ENCODE measurements at regions not wholly inside any gene's neighbourhood (a gene's known extent, or its start where the extent isn't known, plus 50 kb on each side); places are given as distances from the start of the nearest gene placed in this dataset.
A peak's percentile ranks its signal among the peaks of the same experiment; 100 is the strongest.

DNA sequence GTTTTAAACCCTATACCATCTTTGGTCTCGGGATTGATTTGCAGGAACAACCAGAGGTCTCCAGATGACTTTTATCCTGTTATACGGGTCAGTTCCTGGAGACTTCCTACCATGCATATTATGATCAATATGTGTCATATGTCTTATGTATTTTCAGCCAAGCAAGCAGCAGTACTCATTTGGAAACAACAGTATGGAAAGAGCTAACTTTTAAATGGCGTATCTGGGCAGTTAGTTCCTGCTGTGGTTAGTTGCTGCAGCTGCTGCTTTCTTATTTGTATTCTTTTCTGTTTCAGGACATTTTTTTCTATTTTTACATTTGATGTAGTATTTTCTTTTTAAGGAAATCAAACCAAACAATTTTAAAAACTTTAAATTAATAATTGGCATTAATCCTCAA lies 207.5 kb downstream of the MANEA start:
- DNase-seq (ENCODE audit: low read depth, low spot score), result peak; percentile 23
- BruUV-seq (replicated peaks), result no TSS peak
- WGBS (ENCODE audit: insufficient coverage, insufficient replicate concordance, low lambda C conversion rate, missing lambda C conversion rate), result 2% methylated on average over 3 of the region's 3 CpGs
- Histone ChIP-seq H3K9ac (ENCODE audit: control insufficient read depth, insufficient read depth, low read length) (no peak overlapping the region), H3K27ac (ENCODE audit: control insufficient read depth, insufficient read depth) (no peak overlapping the region), H3K27me3 (replicated peaks in 1 of 2; ENCODE audit: control insufficient read depth in 2 of 2, insufficient read depth in 2 of 2, low read length in 1 of 2) (no peaks in the 10 kb centered on the region), H3K9me3 (replicated peaks; ENCODE audit: control insufficient read depth, insufficient read depth, low read length) (no peaks in the 10 kb centered on the region), H2AFZ (ENCODE audit: control insufficient read depth, low read depth, low read length) (peak overlapping the region; percentile 42), H3K4me1 (ENCODE audit: control insufficient read depth, insufficient read depth, low read length) (no peaks in the 10 kb centered on the region), H3K4me2 (ENCODE audit: control insufficient read depth, insufficient read depth) (no peak overlapping the region), H3K36me3 (ENCODE audit: control insufficient read depth in 2 of 2, insufficient read depth in 2 of 2, low read length in 1 of 2) (no peaks in the 10 kb centered on the region), H3K4me3 (no peak overlapping the region), H3K79me2 (ENCODE audit: control insufficient read depth, insufficient read depth, low read length) (no peaks in the 10 kb centered on the region), H4K20me1 (ENCODE audit: control insufficient read depth, insufficient read depth) (no peaks in the 10 kb centered on the region)
- FAIRE-seq, result no peak
- ChIA-PET RAD21 (ENCODE audit: unreplicated experiment) (interaction anchor here (1.1 to 1.4 kb wide), 2 partner anchors 20 to 34 kb away, joined by 3 read pairs; no protein-coding TSS in a partner anchor), SMC1A (ENCODE audit: uncharacterized antibody, unreplicated experiment) (no interaction called here), POLR2A (interaction anchor here (1.4 kb wide), 1 partner anchor 20 kb away, joined by 4 read pairs; no protein-coding TSS in a partner anchor), CTCF (interaction anchor here (0.7 kb wide), 1 partner anchor 191 kb away, joined by 3 read pairs; no protein-coding TSS in a partner anchor)
- intact Hi-C loops (cut with micrococcal nuclease; ENCODE audit: unreplicated experiment) (no loop called here), in situ Hi-C loops (cut with MboI) (no loop called here)
- TF ChIP-seq BHLHE40 (IDR thresholded peaks at IDR 0.05; ENCODE audit: borderline replicate concordance in 1 of 2, low read depth in 2 of 2, low read length in 1 of 2) (no peak), LARP7 (IDR thresholded peaks at IDR 0.05) (no peak), CREB1 (IDR thresholded peaks at IDR 0.05; ENCODE audit: low read depth) (no peak), MEF2A (IDR thresholded peaks at IDR 0.05; ENCODE audit: insufficient read depth, low read depth, low read length) (peak; percentile 79; the same call in 1 of the 2 replicates), CBX5 (IDR thresholded peaks at IDR 0.05; ENCODE audit: low read depth) (0 out of 2 replicates have a peak, but pooled peaks have one; percentile 27), RUNX3 (IDR thresholded peaks at IDR 0.05; ENCODE audit: low read length) (peak; percentile 91), EP300 (IDR thresholded peaks at IDR 0.05; ENCODE audit: borderline replicate concordance in 1 of 2, control insufficient read depth in 1 of 2, low read depth in 2 of 2, low read length in 2 of 2) (peak in 1 of 2 experiments; percentile 41; a peak in 2 of 4 replicates), MTA2 (IDR thresholded peaks at IDR 0.05; ENCODE audit: low read depth) (peak; percentile 31; the same call in 1 of the 2 replicates), NFIC (IDR thresholded peaks at IDR 0.05; ENCODE audit: low read depth, low read length) (peak; percentile 58; the same call in 1 of the 2 replicates), TCF12 (IDR thresholded peaks at IDR 0.05; ENCODE audit: low read depth, low read length) (peak; percentile 53; the same call in 1 of the 2 replicates), TCF3 (IDR thresholded peaks at IDR 0.05; ENCODE audit: borderline replicate concordance, insufficient read depth, low read depth, low read length) (peak; percentile 79; the same call in 1 of the 2 replicates), CHD2 (IDR thresholded peaks at IDR 0.05; ENCODE audit: borderline replicate concordance, low read depth, low read length) (no peak), ETV6 (conservative IDR thresholded peaks at IDR 0.05 in 1 of 2, IDR thresholded peaks at IDR 0.05 in 1 of 2; ENCODE audit: borderline replicate concordance in 1 of 2, low read depth in 1 of 2) (peak in 1 of 2 experiments; percentile 67; a peak in 1 of 4 replicates), JUNB (IDR thresholded peaks at IDR 0.05) (peak; percentile 76), DPF2 (IDR thresholded peaks at IDR 0.05) (0 out of 2 replicates have a peak, but pooled peaks have one; percentile 29), GABPA (IDR thresholded peaks at IDR 0.05; ENCODE audit: low read depth) (0 out of 2 replicates have a peak, but pooled peaks have one; percentile 40), YY1 (IDR thresholded peaks at IDR 0.05; ENCODE audit: low read depth, low read length) (peak; percentile 50; the same call in 1 of the 2 replicates), IKZF1 (conservative IDR thresholded peaks at IDR 0.05) (peak; percentile 38; the same call in 1 of the 2 replicates), FOXK2 (IDR thresholded peaks at IDR 0.05) (no peak), FOXM1 (IDR thresholded peaks at IDR 0.05; ENCODE audit: low read depth, low read length) (0 out of 2 replicates have a peak, but pooled peaks have one; percentile 34), RCOR1 (conservative IDR thresholded peaks at IDR 0.05; ENCODE audit: low read depth, low read length) (no peak), IKZF2 (IDR thresholded peaks at IDR 0.05) (peak; percentile 25 to 37; a peak in 2 of 4 replicates), TAF1 (IDR thresholded peaks at IDR 0.05; ENCODE audit: borderline replicate concordance, low read depth, low read length) (no peak), EED (IDR thresholded peaks at IDR 0.05; ENCODE audit: low read depth) (0 out of 2 replicates have a peak, but pooled peaks have one; percentile 38)
- TF ChIP-seq, protein P1, sequence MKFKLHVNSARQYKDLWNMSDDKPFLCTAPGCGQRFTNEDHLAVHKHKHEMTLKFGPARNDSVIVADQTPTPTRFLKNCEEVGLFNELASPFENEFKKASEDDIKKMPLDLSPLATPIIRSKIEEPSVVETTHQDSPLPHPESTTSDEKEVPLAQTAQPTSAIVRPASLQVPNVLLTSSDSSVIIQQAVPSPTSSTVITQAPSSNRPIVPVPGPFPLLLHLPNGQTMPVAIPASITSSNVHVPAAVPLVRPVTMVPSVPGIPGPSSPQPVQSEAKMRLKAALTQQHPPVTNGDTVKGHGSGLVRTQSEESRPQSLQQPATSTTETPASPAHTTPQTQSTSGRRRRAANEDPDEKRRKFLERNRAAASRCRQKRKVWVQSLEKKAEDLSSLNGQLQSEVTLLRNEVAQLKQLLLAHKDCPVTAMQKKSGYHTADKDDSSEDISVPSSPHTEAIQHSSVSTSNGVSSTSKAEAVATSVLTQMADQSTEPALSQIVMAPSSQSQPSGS (IDR thresholded peaks at IDR 0.05; ENCODE audit: low read length), result peak; percentile 35; the same call in 1 of the 2 replicates
- ATAC-seq, result peak; percentile 80

Data from GM12878 (cell line).